SK-N-SH treated with all-trans-retinoic acid at 6 μM for 48 hours (cell line): ENCODE measurements at regions not wholly inside any gene's neighbourhood (a gene's known extent, or its start where the extent isn't known, plus 50 kb on each side); places are given as distances from the start of the nearest gene placed in this dataset.

Experiments
- ATAC-seq: fragments of 200-7000 bp; cut with Tn5 transposase; 3 replicates; pipeline ENCODE4 v1.9.1; 2020; ENCODE audit warnings: mild to moderate bottlenecking, moderate library complexity
- ARNTL ChIP-seq: fragments of 450-650 bp; formaldehyde crosslinking; IDR thresholded peaks from 2 replicates; pipeline ENCODE4 v1.5.0; 2020; ENCODE audit warnings: low read depth, mild to moderate bottlenecking, moderate library complexity, borderline replicate concordance
- BACH2 ChIP-seq: fragments of 250-450 bp; sonication (Bioruptor Pico); IDR thresholded peaks from 2 replicates; pipeline ENCODE4 v1.9.0; 2021; ENCODE audit warnings: mild to moderate bottlenecking, borderline replicate concordance
- CSDC2 ChIP-seq: fragments of 250-450 bp; sonication (Bioruptor Pico); IDR thresholded peaks from 2 replicates; pipeline ENCODE4 v1.5.0; 2020; ENCODE audit warnings: mild to moderate bottlenecking, moderate library complexity
- ESRRG ChIP-seq: fragments of 250-450 bp; sonication (Bioruptor Pico); IDR thresholded peaks from 2 replicates; pipeline ENCODE4 v1.6.1; 2021; ENCODE audit warnings: mild to moderate bottlenecking
- ISL1 ChIP-seq: fragments of 250-450 bp; sonication (Bioruptor Pico); IDR thresholded peaks from 2 replicates; pipeline ENCODE4 v2.1.2; 2022; ENCODE audit warnings: mild to moderate bottlenecking, moderate library complexity
- OSR1 ChIP-seq: fragments of 250-450 bp; sonication (Bioruptor Pico); IDR thresholded peaks from 2 replicates; pipeline ENCODE4 v1.8.0; 2022; ENCODE audit warnings: moderate library complexity, mild to moderate bottlenecking, inconsistent platforms
- PATZ1 ChIP-seq: fragments of 250-450 bp; sonication (Bioruptor Pico); IDR thresholded peaks from 2 replicates; pipeline ENCODE4 v1.8.0; 2020; ENCODE audit warnings: mild to moderate bottlenecking, moderate library complexity, borderline replicate concordance
- PPARA ChIP-seq: fragments of 250-450 bp; sonication (Bioruptor Pico); IDR thresholded peaks from 2 replicates; pipeline ENCODE4 v1.5.0; 2020; ENCODE audit warnings: mild to moderate bottlenecking, borderline replicate concordance
- RARB ChIP-seq: fragments of 250-450 bp; sonication (Bioruptor Pico); IDR thresholded peaks from 2 replicates; pipeline ENCODE4 v1.8.0; 2021; ENCODE audit warnings: mild to moderate bottlenecking, moderate library complexity
- SNAI2 ChIP-seq: fragments of 250-450 bp; sonication (Bioruptor Pico); IDR thresholded peaks from 2 replicates; pipeline ENCODE4 v1.5.0; 2020; ENCODE audit warnings: mild to moderate bottlenecking, moderate library complexity
- TCF4 ChIP-seq: fragments of 250-450 bp; sonication (Bioruptor Pico); IDR thresholded peaks from 2 replicates; pipeline ENCODE4 v1.8.0; 2021; ENCODE audit warnings: mild to moderate bottlenecking, moderate library complexity, borderline replicate concordance
- TOX ChIP-seq: fragments of 250-450 bp; sonication (Bioruptor Pico); IDR thresholded peaks from 2 replicates; pipeline ENCODE4 v1.8.0; 2021; ENCODE audit warnings: mild to moderate bottlenecking, moderate library complexity, borderline replicate concordance
- ZC3H10 ChIP-seq: fragments of 250-450 bp; sonication (Bioruptor Pico); IDR thresholded peaks from 2 replicates; pipeline ENCODE4 v1.5.1; 2021; ENCODE audit warnings: mild to moderate bottlenecking, moderate library complexity
- ZFP3 ChIP-seq: fragments of 250-450 bp; sonication (Bioruptor Pico); IDR thresholded peaks from 2 replicates; pipeline ENCODE4 v1.5.0; 2020; ENCODE audit warnings: mild to moderate bottlenecking, moderate library complexity
- ZFP30 ChIP-seq: fragments of 450-650 bp; formaldehyde crosslinking; IDR thresholded peaks from 2 replicates; pipeline ENCODE4 v1.5.0; 2022; ENCODE audit warnings: mild to moderate bottlenecking, moderate library complexity
- ZNF565 ChIP-seq: fragments of 450-650 bp; formaldehyde crosslinking; conservative IDR thresholded peaks from 2 replicates; pipeline ENCODE4 v1.5.0; 2020; ENCODE audit warnings: low read depth, mild to moderate bottlenecking, moderate library complexity
- ZNF70 ChIP-seq: fragments of 450-650 bp; formaldehyde crosslinking; IDR thresholded peaks from 2 replicates; pipeline ENCODE4 v1.5.0; 2020; ENCODE audit warnings: mild to moderate bottlenecking, moderate library complexity
- ZNF8 ChIP-seq: fragments of 450-650 bp; formaldehyde crosslinking; IDR thresholded peaks from 2 replicates; pipeline ENCODE4 v1.5.0; 2020; ENCODE audit warnings: mild to moderate bottlenecking, moderate library complexity
- TF ChIP-seq, protein P1 (sequence below): fragments of 250-450 bp; sonication (Bioruptor Pico); IDR thresholded peaks from 2 replicates; pipeline ENCODE4 v1.8.0; 2021; ENCODE audit warnings: low read depth, mild to moderate bottlenecking, moderate library complexity, borderline replicate concordance
- TF ChIP-seq, protein P2 (sequence below): fragments of 250-450 bp; sonication (Bioruptor Pico); IDR thresholded peaks from 2 replicates; pipeline ENCODE4 v1.5.1; 2020; ENCODE audit warnings: low read depth, mild to moderate bottlenecking, moderate library complexity
- TF ChIP-seq, protein P3 (sequence below): fragments of 250-450 bp; sonication (Bioruptor Pico); IDR thresholded peaks from 2 replicates; pipeline ENCODE4 v1.5.0; 2020; ENCODE audit warnings: mild to moderate bottlenecking, moderate library complexity

DNA sequence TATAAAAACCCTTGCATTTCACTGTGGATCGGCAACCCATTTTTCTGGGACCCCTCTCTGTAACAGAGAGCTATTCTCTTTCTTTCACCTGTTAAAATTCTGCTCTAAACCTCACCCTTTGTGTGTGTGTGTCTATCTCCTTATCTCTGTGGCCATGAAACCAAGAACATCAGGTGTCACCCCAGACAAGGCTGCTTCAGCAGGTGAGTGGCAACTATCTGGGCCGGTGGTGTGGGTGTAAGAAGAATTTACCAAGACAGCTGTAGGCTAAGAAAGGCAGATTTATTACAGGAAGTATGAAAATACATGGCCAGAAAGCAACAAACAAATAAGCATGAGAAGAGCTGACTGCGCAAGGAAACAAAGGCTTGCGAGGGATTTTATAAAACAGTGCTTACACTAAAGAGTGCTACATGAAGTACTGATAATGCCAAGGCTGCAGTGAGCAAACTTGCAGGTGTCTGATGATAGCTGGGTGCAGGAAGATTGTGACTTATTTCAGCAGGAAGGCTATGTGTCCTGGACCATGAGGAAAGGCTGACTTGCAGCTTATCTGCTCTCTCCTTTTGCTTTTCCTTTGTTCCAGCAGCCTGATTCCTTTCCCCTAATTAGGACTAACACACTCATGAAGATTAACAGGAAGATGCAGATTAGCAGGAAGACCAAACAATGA is 421.1 kb downstream of the PTH2R start:
- no peak for ATAC-seq
- TF ChIP-seq SNAI2 (CRISPR knock-in tag), result no peak
- TF ChIP-seq, protein P1, sequence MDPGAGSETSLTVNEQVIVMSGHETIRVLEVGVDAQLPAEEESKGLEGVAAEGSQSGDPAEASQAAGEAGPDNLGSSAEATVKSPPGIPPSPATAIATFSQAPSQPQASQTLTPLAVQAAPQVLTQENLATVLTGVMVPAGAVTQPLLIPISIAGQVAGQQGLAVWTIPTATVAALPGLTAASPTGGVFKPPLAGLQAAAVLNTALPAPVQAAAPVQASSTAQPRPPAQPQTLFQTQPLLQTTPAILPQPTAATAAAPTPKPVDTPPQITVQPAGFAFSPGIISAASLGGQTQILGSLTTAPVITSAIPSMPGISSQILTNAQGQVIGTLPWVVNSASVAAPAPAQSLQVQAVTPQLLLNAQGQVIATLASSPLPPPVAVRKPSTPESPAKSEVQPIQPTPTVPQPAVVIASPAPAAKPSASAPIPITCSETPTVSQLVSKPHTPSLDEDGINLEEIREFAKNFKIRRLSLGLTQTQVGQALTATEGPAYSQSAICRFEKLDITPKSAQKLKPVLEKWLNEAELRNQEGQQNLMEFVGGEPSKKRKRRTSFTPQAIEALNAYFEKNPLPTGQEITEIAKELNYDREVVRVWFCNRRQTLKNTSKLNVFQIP, result no peak

DNA sequence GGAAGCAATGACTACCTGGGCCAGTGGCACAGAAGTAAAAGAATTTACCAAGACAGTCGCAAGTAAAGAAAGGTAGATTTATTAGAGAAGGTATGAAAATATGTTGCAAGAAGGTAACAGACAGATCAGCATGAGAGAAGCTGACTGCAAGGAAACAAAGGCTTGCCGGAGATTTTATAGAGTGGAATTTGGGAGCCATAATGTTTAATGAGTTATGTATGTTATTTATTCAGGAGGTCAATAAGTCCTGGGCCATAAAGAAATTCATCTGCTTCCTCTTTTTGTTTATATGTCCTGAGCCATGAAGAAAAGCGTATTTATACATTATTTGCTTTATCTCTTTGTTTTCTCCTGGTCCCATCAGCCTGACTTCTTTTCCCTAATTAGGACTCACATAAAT is 423.6 kb downstream of the PTH2R start:
- ATAC-seq, result no peak
- TF ChIP-seq ZNF70 (CRISPR knock-in tag) (no peak), OSR1 (CRISPR knock-in tag) (no peak), PATZ1 (CRISPR knock-in tag) (no peak), ZNF8 (no peak), CSDC2 (CRISPR knock-in tag) (no peak), ZC3H10 (CRISPR knock-in tag) (no peak), PPARA (CRISPR knock-in tag) (no peak), TCF4 (CRISPR knock-in tag) (no peak), ZFP30 (CRISPR knock-in tag) (no peak), ESRRG (CRISPR knock-in tag) (no peak), BACH2 (CRISPR knock-in tag) (no peak), ZNF565 (no peak), TOX (CRISPR knock-in tag) (no peak), RARB (CRISPR knock-in tag) (no peak), ISL1 (no peak), ZFP3 (no peak), ARNTL (CRISPR knock-in tag) (no peak)
- TF ChIP-seq, protein P2, sequence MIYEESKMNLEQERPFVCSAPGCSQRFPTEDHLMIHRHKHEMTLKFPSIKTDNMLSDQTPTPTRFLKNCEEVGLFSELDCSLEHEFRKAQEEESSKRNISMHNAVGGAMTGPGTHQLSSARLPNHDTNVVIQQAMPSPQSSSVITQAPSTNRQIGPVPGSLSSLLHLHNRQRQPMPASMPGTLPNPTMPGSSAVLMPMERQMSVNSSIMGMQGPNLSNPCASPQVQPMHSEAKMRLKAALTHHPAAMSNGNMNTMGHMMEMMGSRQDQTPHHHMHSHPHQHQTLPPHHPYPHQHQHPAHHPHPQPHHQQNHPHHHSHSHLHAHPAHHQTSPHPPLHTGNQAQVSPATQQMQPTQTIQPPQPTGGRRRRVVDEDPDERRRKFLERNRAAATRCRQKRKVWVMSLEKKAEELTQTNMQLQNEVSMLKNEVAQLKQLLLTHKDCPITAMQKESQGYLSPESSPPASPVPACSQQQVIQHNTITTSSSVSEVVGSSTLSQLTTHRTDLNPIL (CRISPR knock-in tag), result no peak
- TF ChIP-seq, protein P1, result no peak
- TF ChIP-seq, protein P3, sequence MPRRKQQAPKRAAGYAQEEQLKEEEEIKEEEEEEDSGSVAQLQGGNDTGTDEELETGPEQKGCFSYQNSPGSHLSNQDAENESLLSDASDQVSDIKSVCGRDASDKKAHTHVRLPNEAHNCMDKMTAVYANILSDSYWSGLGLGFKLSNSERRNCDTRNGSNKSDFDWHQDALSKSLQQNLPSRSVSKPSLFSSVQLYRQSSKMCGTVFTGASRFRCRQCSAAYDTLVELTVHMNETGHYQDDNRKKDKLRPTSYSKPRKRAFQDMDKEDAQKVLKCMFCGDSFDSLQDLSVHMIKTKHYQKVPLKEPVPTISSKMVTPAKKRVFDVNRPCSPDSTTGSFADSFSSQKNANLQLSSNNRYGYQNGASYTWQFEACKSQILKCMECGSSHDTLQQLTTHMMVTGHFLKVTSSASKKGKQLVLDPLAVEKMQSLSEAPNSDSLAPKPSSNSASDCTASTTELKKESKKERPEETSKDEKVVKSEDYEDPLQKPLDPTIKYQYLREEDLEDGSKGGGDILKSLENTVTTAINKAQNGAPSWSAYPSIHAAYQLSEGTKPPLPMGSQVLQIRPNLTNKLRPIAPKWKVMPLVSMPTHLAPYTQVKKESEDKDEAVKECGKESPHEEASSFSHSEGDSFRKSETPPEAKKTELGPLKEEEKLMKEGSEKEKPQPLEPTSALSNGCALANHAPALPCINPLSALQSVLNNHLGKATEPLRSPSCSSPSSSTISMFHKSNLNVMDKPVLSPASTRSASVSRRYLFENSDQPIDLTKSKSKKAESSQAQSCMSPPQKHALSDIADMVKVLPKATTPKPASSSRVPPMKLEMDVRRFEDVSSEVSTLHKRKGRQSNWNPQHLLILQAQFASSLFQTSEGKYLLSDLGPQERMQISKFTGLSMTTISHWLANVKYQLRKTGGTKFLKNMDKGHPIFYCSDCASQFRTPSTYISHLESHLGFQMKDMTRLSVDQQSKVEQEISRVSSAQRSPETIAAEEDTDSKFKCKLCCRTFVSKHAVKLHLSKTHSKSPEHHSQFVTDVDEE (CRISPR knock-in tag), result no peak

GRCh38 chr2:208847651-208848050 is 441.1 kb downstream of the PTH2R start:
- ATAC-seq, result no peak
- TF ChIP-seq, protein P1, result no peak
- TF ChIP-seq, all 23 proteins: peak for 0
